Tibial artery (tissue), 4 donors: ENCODE measurements at regions not wholly inside any gene's neighbourhood (a gene's known extent, or its start where the extent isn't known, plus 50 kb on each side); places are given as distances from the start of the nearest gene placed in this dataset.

ENCODE experiments used
- DNase-seq, 2 donors: peaks; one replicate each; pipeline ENCODE4 v3.0.0-alpha.2; 2019
- H3K27ac ChIP-seq, 2 donors: fragments of 200-600 bp; sonication (generic) in 1 of 2; 1 replicate in 1 of 2; 2 replicates in 1 of 2; pipeline ENCODE4 v1.5.1; 2018 to 2019; ENCODE audit warnings: mild to moderate bottlenecking in 1 of 2
- H3K27me3 ChIP-seq, 2 donors: fragments of 200-600 bp; sonication (generic) in 1 of 2; one replicate each; pipeline versions ENCODE4 v1.5.1 to v1.6.0; 2016 to 2019
- H3K36me3 ChIP-seq, 3 donors: fragments of 200-600 bp; sonication (generic) in 2 of 3; one replicate each; pipeline ENCODE4 v1.5.1; 2016 to 2019; ENCODE audit warnings: mild to moderate bottlenecking in 2 of 3
- H3K4me1 ChIP-seq, 4 donors: fragments of 200-600 bp; sonication (generic) in 2 of 4; 1 replicate in 3 of 4; 2 replicates in 1 of 4; pipeline ENCODE4 v1.5.1; 2016 to 2019
- H3K4me3 ChIP-seq, 2 donors: fragments of 200-600 bp; sonication (generic) in 1 of 2; 1 replicate in 1 of 2; 2 replicates in 1 of 2; pipeline ENCODE4 v1.5.1; 2018 to 2019; ENCODE audit warnings: mild to moderate bottlenecking in 2 of 2
- H3K9me3 ChIP-seq, 3 donors: fragments of 200-600 bp; sonication (generic) in 1 of 3; one replicate each; pipeline ENCODE4 v1.5.1; 2016 to 2019
- intact Hi-C: fragments of 100-400 bp; cut with DNase I; formaldehyde crosslinking; loops from one replicate; pipeline ENCODE4 v1.15.0; 2023; ENCODE audit warnings: low total_unique reads
- TF ChIP-seq, protein P1 (sequence below), 2 experiments: fragments of 200-600 bp in 1 of 2; fragments of 450-650 bp in 1 of 2; IDR thresholded peaks; one replicate each; pipeline ENCODE4 v1.5.1; 2017 to 2019; ENCODE audit warnings: antibody characterized with exemption in 2 of 2, mild to moderate bottlenecking in 1 of 2, moderate library complexity in 1 of 2

DNA sequence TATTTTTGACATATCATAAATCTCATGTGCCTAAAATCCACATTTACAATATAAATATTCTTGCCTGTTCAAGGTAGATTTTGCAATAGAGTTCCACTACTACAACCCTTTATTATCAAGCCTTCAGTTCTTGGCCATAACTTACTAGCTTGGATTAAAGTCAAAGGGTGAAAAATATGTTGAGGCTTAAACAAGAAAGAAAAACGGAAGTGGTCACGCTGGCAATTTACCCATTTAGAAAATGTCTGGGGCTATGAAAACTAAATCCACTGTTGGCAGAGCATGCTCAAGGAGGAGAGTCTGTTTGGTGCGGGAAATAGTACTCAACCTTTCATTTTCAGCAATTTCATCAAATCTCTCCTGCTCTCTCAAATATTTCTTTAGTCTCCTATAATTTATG lies 209.8 kb upstream of the RHOBTB1 start:
- H3K27ac ChIP-seq = no peak overlapping the region
- intact Hi-C loops = no loop called here
- peaks cover 0 to 17% (median 4%) of the 10 kb centered on the region in 4 donors for H3K4me1 ChIP-seq
- H3K9me3 ChIP-seq = no peaks in the 10 kb centered on the region
- TF ChIP-seq, protein P1, sequence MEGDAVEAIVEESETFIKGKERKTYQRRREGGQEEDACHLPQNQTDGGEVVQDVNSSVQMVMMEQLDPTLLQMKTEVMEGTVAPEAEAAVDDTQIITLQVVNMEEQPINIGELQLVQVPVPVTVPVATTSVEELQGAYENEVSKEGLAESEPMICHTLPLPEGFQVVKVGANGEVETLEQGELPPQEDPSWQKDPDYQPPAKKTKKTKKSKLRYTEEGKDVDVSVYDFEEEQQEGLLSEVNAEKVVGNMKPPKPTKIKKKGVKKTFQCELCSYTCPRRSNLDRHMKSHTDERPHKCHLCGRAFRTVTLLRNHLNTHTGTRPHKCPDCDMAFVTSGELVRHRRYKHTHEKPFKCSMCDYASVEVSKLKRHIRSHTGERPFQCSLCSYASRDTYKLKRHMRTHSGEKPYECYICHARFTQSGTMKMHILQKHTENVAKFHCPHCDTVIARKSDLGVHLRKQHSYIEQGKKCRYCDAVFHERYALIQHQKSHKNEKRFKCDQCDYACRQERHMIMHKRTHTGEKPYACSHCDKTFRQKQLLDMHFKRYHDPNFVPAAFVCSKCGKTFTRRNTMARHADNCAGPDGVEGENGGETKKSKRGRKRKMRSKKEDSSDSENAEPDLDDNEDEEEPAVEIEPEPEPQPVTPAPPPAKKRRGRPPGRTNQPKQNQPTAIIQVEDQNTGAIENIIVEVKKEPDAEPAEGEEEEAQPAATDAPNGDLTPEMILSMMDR (IDR thresholded peaks at IDR 0.05) = no peak
- no peak for DNase-seq
- no peaks in the 10 kb centered on the region for H3K36me3 ChIP-seq
- no peaks in the 10 kb centered on the region for H3K27me3 ChIP-seq
- H3K4me3 ChIP-seq = no peak overlapping the region

DNA sequence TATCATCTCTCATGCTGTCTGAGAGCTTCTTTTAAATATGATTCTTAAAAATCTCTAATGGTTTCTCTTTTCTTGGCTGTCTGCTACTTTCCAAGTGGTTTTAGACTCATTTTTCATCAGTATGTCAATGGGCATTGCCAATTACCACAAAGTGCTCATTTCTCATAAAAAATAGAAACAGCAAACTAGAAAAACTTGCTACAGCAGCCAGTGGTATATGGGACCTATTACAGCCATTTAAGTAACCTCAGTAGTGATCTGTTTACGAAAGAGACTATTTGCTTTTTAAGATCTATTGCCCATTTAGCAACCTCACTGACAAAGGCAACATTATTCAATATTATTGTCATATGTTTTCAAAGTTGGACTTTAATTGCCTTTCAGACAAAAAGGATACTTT lies 207.1 kb upstream of the RHOBTB1 start:
- no peak overlapping the region for H3K27ac ChIP-seq
- intact Hi-C loops = no loop called here

DNA sequence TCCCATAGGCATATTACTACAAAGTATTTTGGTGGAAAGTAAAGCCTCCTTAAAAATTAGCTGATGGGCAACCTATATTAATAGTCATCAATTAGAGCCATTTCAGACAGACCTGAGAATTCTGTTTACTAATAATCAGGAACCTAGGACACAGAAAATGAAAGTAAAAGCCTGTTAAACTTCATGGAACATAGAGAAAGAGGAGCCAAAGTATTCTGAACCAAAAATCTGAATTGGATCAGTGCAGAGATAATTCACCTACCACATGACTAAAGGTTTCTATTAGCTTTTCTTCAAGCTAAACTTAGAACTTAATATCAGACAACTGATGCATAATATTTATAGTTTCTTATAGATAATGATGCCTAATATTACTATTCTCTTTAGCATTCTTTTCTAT lies 204.5 kb upstream of the RHOBTB1 start:
- H3K27me3 ChIP-seq = no peaks in the 10 kb centered on the region
- TF ChIP-seq, protein P1 (IDR thresholded peaks at IDR 0.05) = no peak
- DNase-seq = no peak
- no peak overlapping the region for H3K27ac ChIP-seq
- no peaks in the 10 kb centered on the region for H3K36me3 ChIP-seq
- no peaks in the 10 kb centered on the region for H3K9me3 ChIP-seq
- no peak overlapping the region for H3K4me3 ChIP-seq
- intact Hi-C loops = no loop called here
- peaks cover 0 to under 1% (median under 1%) of the 10 kb centered on the region in 4 donors for H3K4me1 ChIP-seq

More for the DNA sequence above, 207.1 kb upstream of the RHOBTB1 start:
- peaks cover 0 to 9% (median 4%) of the 10 kb centered on the region in 4 donors for H3K4me1 ChIP-seq
- no peaks in the 10 kb centered on the region for H3K36me3 ChIP-seq
- no peaks in the 10 kb centered on the region for H3K27me3 ChIP-seq
- H3K4me3 ChIP-seq = no peak overlapping the region
- no peaks in the 10 kb centered on the region for H3K9me3 ChIP-seq
- DNase-seq = no peak
- TF ChIP-seq, protein P1 (IDR thresholded peaks at IDR 0.05) = no peak

DNA sequence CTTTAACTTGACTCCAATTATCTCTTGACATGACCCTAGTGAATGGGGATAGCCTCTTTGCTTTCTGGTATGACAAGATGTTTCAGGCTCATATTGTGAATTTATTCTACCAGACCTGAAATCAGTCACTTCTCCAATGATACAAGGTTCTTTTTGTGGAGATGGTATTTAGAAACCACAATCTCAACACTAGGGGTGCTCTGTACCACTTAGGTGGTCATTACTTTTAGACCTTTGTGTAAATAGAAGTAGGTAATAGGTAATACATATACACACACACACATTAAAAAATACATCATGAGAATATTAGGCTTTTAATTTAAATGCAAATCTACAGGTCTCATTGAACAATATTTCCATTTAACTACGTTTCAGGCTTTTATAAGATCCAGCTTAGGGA lies 199.0 kb upstream of the RHOBTB1 start:
- H3K36me3 ChIP-seq = no peaks in the 10 kb centered on the region
- H3K27me3 ChIP-seq = no peaks in the 10 kb centered on the region
- TF ChIP-seq, protein P1 (IDR thresholded peaks at IDR 0.05) = no peak
- H3K4me3 ChIP-seq = no peak overlapping the region
- no peaks in the 10 kb centered on the region for H3K9me3 ChIP-seq
- peaks cover 0 to 3% (median 0%) of the 10 kb centered on the region in 4 donors for H3K4me1 ChIP-seq
- DNase-seq = no peak
- intact Hi-C loops = no loop called here
- H3K27ac ChIP-seq = no peak overlapping the region

- H3K4me1 ChIP-seq = peaks cover 0 to 3% (median 0%) of the 10 kb centered on the region in 4 donors
- no peak overlapping the region for H3K4me3 ChIP-seq
- no peak overlapping the region for H3K27ac ChIP-seq
- TF ChIP-seq, protein P1 (IDR thresholded peaks at IDR 0.05) = peak; percentile 66 to 67
- H3K9me3 ChIP-seq = no peaks in the 10 kb centered on the region
- DNase-seq = no peak
- intact Hi-C loops = no loop called here
- no peaks in the 10 kb centered on the region for H3K27me3 ChIP-seq
- no peaks in the 10 kb centered on the region for H3K36me3 ChIP-seq
Measured at GRCh38 chr10:61140765-61141392, 196.9 kb upstream of the RHOBTB1 start.
